K562 (cell line): ENCODE measurements at regions not wholly inside any gene's neighbourhood (a gene's known extent, or its start where the extent isn't known, plus 50 kb on each side); places are given as distances from the start of the nearest gene placed in this dataset.

Experiments used
- ATAC-seq: fragments of 200-7000 bp; cut with Tn5 transposase; 3 replicates; pipeline ENCODE4 v1.9.1; 2020; ENCODE audit warnings: moderate library complexity
- BruUV-seq: library from RNA; stranded (reverse); fragments of 400-500 nt; replicated peaks from 2 replicates; lab custom pipeline; 2021; lab: Mats Ljungman, UMichigan
- CTCF ChIA-PET: fragments of 300-600 bp; formaldehyde crosslinking; extraction: SDS; loops from one replicate; lab custom pipeline; 2021; ENCODE audit warnings: low intra/inter-chr PET ratio; lab: Yijun Ruan, JAX
- POLR2A ChIA-PET: fragments of 300-600, 350-650 bp; sonication (Branson Sonifier 250); formaldehyde crosslinking; extraction: SDS; loops from one replicate; lab custom pipeline; 2021; ENCODE audit warnings: antibody characterized with exemption, inconsistent platforms; lab: Yijun Ruan, JAX
- DNase-seq, 4 experiments: peaks; one replicate each; pipeline versions ENCODE4 v3.0.0 to v3.0.0-alpha.2; 2011 to 2018; ENCODE audit warnings: low spot score in 3 of 4, mixed read lengths in 3 of 4; ENCODE audit errors: extremely low read depth in 1 of 4
- FAIRE-seq: peaks from 2 replicates; lab custom pipeline; 2011; peaks lifted over from hg19 to GRCh38; lab: Jason Lieb, UNC
- H2AFZ ChIP-seq: 2 replicates; pipeline ENCODE4 v1.6.0; 2011; ENCODE audit warnings: low read depth, low read length, control low read depth, inconsistent platforms
- H3K27ac ChIP-seq: fragments of 200-600 bp; 3 replicates; pipeline ENCODE4 v1.8.0; 2011; ENCODE audit warnings: low read depth, mild to moderate bottlenecking, control low read depth, inconsistent platforms, low read length, moderate library complexity, mixed read lengths; ENCODE audit errors: extremely low read depth
- H3K27me3 ChIP-seq, 2 experiments: fragments of 300-600 bp in 1 of 2; 2 replicates in 1 of 2; 3 replicates in 1 of 2; pipeline versions ENCODE4 v1.6.0 to v1.8.0; 2011; ENCODE audit warnings: inconsistent platforms in 2 of 2, low read length in 2 of 2, mild to moderate bottlenecking in 1 of 2, mixed read lengths in 1 of 2, moderate library complexity in 1 of 2; ENCODE audit not compliant: control insufficient read depth in 2 of 2, insufficient read depth in 2 of 2
- H3K36me3 ChIP-seq: fragments of 300-600 bp; 3 replicates; pipeline ENCODE4 v1.8.0; 2011; ENCODE audit warnings: mild to moderate bottlenecking, low read length, inconsistent platforms; ENCODE audit not compliant: control insufficient read depth, insufficient read depth
- H3K4me1 ChIP-seq, 2 experiments: fragments of 200-600 bp in 1 of 2; replicated peaks in 1 of 2; 2 replicates in 1 of 2; 3 replicates in 1 of 2; pipeline versions ENCODE4 v1.5.1 to v1.8.0; 2011; ENCODE audit warnings: inconsistent platforms in 2 of 2, low read length in 2 of 2, mild to moderate bottlenecking in 1 of 2, mixed read lengths in 1 of 2, moderate library complexity in 1 of 2; ENCODE audit not compliant: control insufficient read depth in 2 of 2, insufficient read depth in 2 of 2
- H3K4me2 ChIP-seq: 2 replicates; pipeline ENCODE4 v1.6.1; 2011; ENCODE audit warnings: low read length, control low read depth, inconsistent platforms, mixed read lengths; ENCODE audit not compliant: insufficient read depth
- H3K4me3 ChIP-seq: fragments of 200-600 bp; sonication (generic), shearing (Covaris generic); 2 replicates; pipeline ENCODE4 v1.5.1; 2016; ENCODE audit warnings: control low read depth, inconsistent platforms
- H3K79me2 ChIP-seq: fragments of 200-600 bp; 3 replicates; pipeline ENCODE4 v1.8.0; 2011; ENCODE audit warnings: low read length, inconsistent platforms; ENCODE audit not compliant: control insufficient read depth, insufficient read depth
- H3K9ac ChIP-seq, 2 experiments: 2 replicates each; pipeline versions ENCODE4 v1.6.0 to v1.6.1; 2011; ENCODE audit warnings: low read depth in 2 of 2, low read length in 2 of 2, control low read depth in 1 of 2, inconsistent platforms in 1 of 2, mild to moderate bottlenecking in 1 of 2, mixed read lengths in 1 of 2; ENCODE audit not compliant: insufficient read depth in 1 of 2
- H3K9me1 ChIP-seq: one replicate; pipeline ENCODE4 v1.6.0; 2011; ENCODE audit warnings: inconsistent platforms, mild to moderate bottlenecking, low read length, moderate library complexity; ENCODE audit not compliant: control insufficient read depth, insufficient read depth
- H3K9me3 ChIP-seq: replicated peaks from 2 replicates; pipeline ENCODE4 v1.5.1; 2011; ENCODE audit warnings: low read depth, low read length, inconsistent platforms; ENCODE audit not compliant: control insufficient read depth, insufficient read depth
- H4K20me1 ChIP-seq: replicated peaks from 2 replicates; pipeline ENCODE4 v1.6.1; 2011; ENCODE audit warnings: low read length, inconsistent platforms, mixed read lengths; ENCODE audit not compliant: control insufficient read depth, insufficient read depth
- BCOR ChIP-seq: fragments of 450-650 bp; IDR thresholded peaks from 2 replicates; pipeline ENCODE4 v1.6.1; 2016
- CREB3L1 ChIP-seq: fragments of 450-650 bp; IDR thresholded peaks from 2 replicates; pipeline ENCODE4 v1.6.1; 2014; ENCODE audit warnings: low read depth, mild to moderate bottlenecking, moderate library complexity, borderline replicate concordance
- HNRNPLL ChIP-seq: fragments of 200-400 bp; formaldehyde crosslinking; IDR thresholded peaks from 2 replicates; pipeline ENCODE4 v1.6.1; 2017; ENCODE audit warnings: low read length, low read depth, mild to moderate bottlenecking; ENCODE audit not compliant: poor library complexity, severe bottlenecking
- HSF4 ChIP-seq: fragments of 250-450 bp; sonication (Bioruptor Pico); IDR thresholded peaks from 2 replicates; pipeline ENCODE4 v2.1.2; 2022; ENCODE audit warnings: mild to moderate bottlenecking, moderate library complexity, borderline replicate concordance
- JUN ChIP-seq, 2 experiments: sonication (generic) in 1 of 2; formaldehyde crosslinking in 1 of 2; IDR thresholded peaks; 2 replicates each; pipeline versions ENCODE4 v1.6.1 to v1.8.0; 2012 to 2022; ENCODE audit warnings: borderline replicate concordance in 2 of 2, mild to moderate bottlenecking in 2 of 2, improper control_type of control experiment in 1 of 2, low read depth in 1 of 2, low read length in 1 of 2, missing genetic modification reagents in 1 of 2
- KDM1A ChIP-seq, 2 experiments: fragments of 450-650 bp; IDR thresholded peaks; 2 replicates each; pipeline ENCODE4 v1.6.1; 2016; ENCODE audit warnings: mild to moderate bottlenecking in 2 of 2
- MTA2 ChIP-seq: fragments of 450-650 bp; IDR thresholded peaks from 2 replicates; pipeline ENCODE4 v1.6.1; 2016; ENCODE audit warnings: low read depth
- POLR2B ChIP-seq: fragments of 450-650 bp; IDR thresholded peaks from 2 replicates; pipeline ENCODE4 v1.6.1; 2018; ENCODE audit warnings: low read depth; ENCODE audit not compliant: partially characterized antibody
- PYGO2 ChIP-seq: fragments of 450-650 bp; IDR thresholded peaks from 2 replicates; pipeline ENCODE4 v1.6.1; 2016; ENCODE audit warnings: mild to moderate bottlenecking, missing genetic modification characterization, moderate library complexity, missing compliant biosample characterization
- RAD21 ChIP-seq, 2 experiments: fragments of 250-450 bp in 1 of 2; fragments of 450-650 bp in 1 of 2; sonication (Bioruptor Pico) in 1 of 2; formaldehyde crosslinking in 1 of 2; IDR thresholded peaks in 1 of 2; conservative IDR thresholded peaks in 1 of 2; 2 replicates each; pipeline versions ENCODE4 v1.4.0 to v1.8.0; 2020 to 2022; ENCODE audit warnings: mild to moderate bottlenecking in 2 of 2, moderate library complexity in 1 of 2
- RHOXF2B ChIP-seq: fragments of 250-450 bp; sonication (Bioruptor Pico); conservative IDR thresholded peaks from 2 replicates; pipeline ENCODE4 v1.5.1; 2021
- TSC22D4 ChIP-seq: fragments of 450-650 bp; IDR thresholded peaks from 2 replicates; pipeline ENCODE4 v1.6.1; 2016; ENCODE audit warnings: missing genetic modification characterization, missing biosample characterization, control low read depth
- ZEB2 ChIP-seq: fragments of 450-650 bp; IDR thresholded peaks from 2 replicates; pipeline ENCODE4 v1.6.1; 2016
- ZFP91 ChIP-seq: sonication (generic); formaldehyde crosslinking; IDR thresholded peaks from 2 replicates; pipeline ENCODE4 v1.8.0; 2022; ENCODE audit warnings: mild to moderate bottlenecking, missing genetic modification reagents
- ZNF347 ChIP-seq: fragments of 450-650 bp; formaldehyde crosslinking; IDR thresholded peaks from 2 replicates; pipeline ENCODE4 v1.4.0; 2020; ENCODE audit warnings: low read depth, mild to moderate bottlenecking, moderate library complexity
- ZNF431 ChIP-seq: sonication (generic); formaldehyde crosslinking; IDR thresholded peaks from 2 replicates; pipeline ENCODE4 v1.8.0; 2022; ENCODE audit warnings: mild to moderate bottlenecking, missing genetic modification reagents
- WGBS: fragments of 100-300 bp; shearing (Covaris generic); methylation state at CpG from one replicate; pipeline ENCODE4 v1.1.6; 2016; ENCODE audit warnings: low coverage, mixed read lengths; ENCODE audit not compliant: insufficient coverage; ENCODE audit errors: missing lambda C conversion rate; 5-methylcytosine and 5-hydroxymethylcytosine counted together
- in situ Hi-C: fragments of 300-500 bp; cut with MboI; formaldehyde crosslinking; loops from 4 replicates; pipeline ENCODE4 v1.15.0; 2018; ENCODE audit warnings: inconsistent platforms, mixed read lengths
- intact Hi-C: fragments of 100-400 bp; cut with micrococcal nuclease; formaldehyde crosslinking; loops from 2 replicates; pipeline ENCODE4 v1.14.2; 2022
- TF ChIP-seq, protein P1 (sequence below): fragments of 200-800 bp; sonication (Bioruptor generic); IDR thresholded peaks from 2 replicates; pipeline ENCODE4 v1.6.1; 2017; ENCODE audit warnings: missing genetic modification characterization, missing compliant biosample characterization

DNA sequence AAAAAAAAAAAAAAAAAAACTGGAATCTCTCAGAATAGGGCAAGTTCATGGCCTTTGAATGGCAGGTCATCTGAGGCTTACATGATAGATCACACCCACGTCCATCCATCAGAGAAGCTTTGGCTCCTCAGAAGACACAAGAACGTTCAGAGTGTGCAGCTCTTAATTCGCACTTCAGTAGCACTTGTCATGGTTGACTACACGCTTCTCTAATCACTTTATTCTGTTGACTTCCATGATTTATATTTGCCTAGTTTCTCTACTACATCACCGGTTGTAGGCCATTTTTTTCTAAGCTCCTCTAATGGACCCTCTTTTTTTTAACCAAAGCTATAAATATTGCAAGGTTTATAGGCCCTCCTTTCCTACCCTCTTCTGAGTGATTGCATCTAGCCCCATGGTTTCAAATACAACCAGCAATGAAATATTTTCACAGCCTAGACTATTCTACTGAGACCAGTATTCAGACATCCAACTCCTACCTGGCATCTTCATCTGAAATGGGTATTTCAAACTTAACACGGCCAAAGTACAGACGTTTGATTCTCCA is 305.4 kb upstream of the CELF2 start (continued):
- TF ChIP-seq ZNF347 (CRISPR knock-in tag) (no peak), TSC22D4 (tag) (no peak), ZFP91 (CRISPR knock-in tag) (no peak)
- TF ChIP-seq, protein P1, sequence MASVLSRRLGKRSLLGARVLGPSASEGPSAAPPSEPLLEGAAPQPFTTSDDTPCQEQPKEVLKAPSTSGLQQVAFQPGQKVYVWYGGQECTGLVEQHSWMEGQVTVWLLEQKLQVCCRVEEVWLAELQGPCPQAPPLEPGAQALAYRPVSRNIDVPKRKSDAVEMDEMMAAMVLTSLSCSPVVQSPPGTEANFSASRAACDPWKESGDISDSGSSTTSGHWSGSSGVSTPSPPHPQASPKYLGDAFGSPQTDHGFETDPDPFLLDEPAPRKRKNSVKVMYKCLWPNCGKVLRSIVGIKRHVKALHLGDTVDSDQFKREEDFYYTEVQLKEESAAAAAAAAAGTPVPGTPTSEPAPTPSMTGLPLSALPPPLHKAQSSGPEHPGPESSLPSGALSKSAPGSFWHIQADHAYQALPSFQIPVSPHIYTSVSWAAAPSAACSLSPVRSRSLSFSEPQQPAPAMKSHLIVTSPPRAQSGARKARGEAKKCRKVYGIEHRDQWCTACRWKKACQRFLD (CRISPR knock-in tag) = no peak

DNA sequence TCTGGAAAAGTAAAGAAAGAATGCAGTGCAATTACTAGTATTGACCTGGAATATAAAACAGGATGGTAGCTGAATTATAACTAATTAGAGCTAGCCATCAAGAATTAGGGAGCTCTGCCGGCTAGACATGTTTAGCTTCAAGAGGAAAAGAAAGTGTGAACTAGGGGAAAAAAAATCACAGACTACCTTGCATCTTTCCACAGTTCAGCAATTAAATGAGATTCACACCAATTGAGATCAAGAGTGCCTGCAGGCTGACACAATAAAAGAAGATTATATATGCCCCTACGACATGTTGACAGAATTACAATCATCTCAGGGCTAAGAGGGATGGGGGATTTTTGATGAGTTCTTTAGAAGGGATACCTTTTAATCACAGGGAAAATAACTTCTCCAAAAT is 303.3 kb upstream of the CELF2 start:
- CTCF ChIA-PET = no interaction called here
- no peaks in the 10 kb centered on the region for H3K4me1 ChIP-seq
- no peak overlapping the region for H3K4me3 ChIP-seq
- H3K4me2 ChIP-seq = no peak overlapping the region
- WGBS = 2% methylated on average over 2 of the region's 2 CpGs
- POLR2A ChIA-PET = no interaction called here
- no peaks in the 10 kb centered on the region for H3K27me3 ChIP-seq
- no peaks in the 10 kb centered on the region for H4K20me1 ChIP-seq
- H3K9me3 ChIP-seq = no peaks in the 10 kb centered on the region
- H3K27ac ChIP-seq = no peak overlapping the region
- no peaks in the 10 kb centered on the region for H3K36me3 ChIP-seq
- H3K9me1 ChIP-seq = no peaks in the 10 kb centered on the region
- no TSS peak for BruUV-seq
- DNase-seq = no peak
- intact Hi-C loops = no loop called here
- H3K79me2 ChIP-seq = no peaks in the 10 kb centered on the region
- H2AFZ ChIP-seq = no peak overlapping the region
- no peak for ATAC-seq
- no peak overlapping the region for H3K9ac ChIP-seq
- no peak for FAIRE-seq
- TF ChIP-seq PYGO2 (tag) = no peak
- no peak for TF ChIP-seq RAD21 (CRISPR knock-in tag; conservative IDR thresholded peaks at IDR 0.05 in 1 of 2, IDR thresholded peaks at IDR 0.05 in 1 of 2)
- no peak for TF ChIP-seq POLR2B
- TF ChIP-seq MTA2 = no peak
- no peak for TF ChIP-seq ZNF431 (CRISPR knock-in tag)
- TF ChIP-seq HNRNPLL = no peak
- no peak for TF ChIP-seq RHOXF2B (CRISPR knock-in tag)
- TF ChIP-seq BCOR = no peak
- TF ChIP-seq ZEB2 = no peak
- no peak for TF ChIP-seq HSF4 (CRISPR knock-in tag)
- no peak for TF ChIP-seq CREB3L1
- no peak for TF ChIP-seq KDM1A (IDR thresholded peaks at IDR 0.05)
- no peak for TF ChIP-seq JUN (IDR thresholded peaks at IDR 0.05; ENCODE audit: borderline replicate concordance, low read depth, low read length)
- no peak for TF ChIP-seq JUN (CRISPR knock-in tag; IDR thresholded peaks at IDR 0.05; ENCODE audit: borderline replicate concordance)
- in situ Hi-C loops = no loop called here
